Hepatocyte (in vitro differentiated cells): ENCODE measurements at regions not wholly inside any gene's neighbourhood (a gene's known extent, or its start where the extent isn't known, plus 50 kb on each side); places are given as distances from the start of the nearest gene placed in this dataset.

ENCODE experiments used
- DNase-seq: peaks from one replicate; pipeline ENCODE4 v3.0.0-alpha.2; 2016; ENCODE audit warnings: low spot score
- H2AFZ ChIP-seq: fragments of 200-600 bp; sonication (generic); 2 replicates; pipeline ENCODE4 v1.6.0; 2016; ENCODE audit warnings: antibody characterized with exemption, mild to moderate bottlenecking
- H3K27ac ChIP-seq: fragments of 200-600 bp; sonication (generic); 2 replicates; pipeline ENCODE4 v1.5.1; 2016; ENCODE audit warnings: mild to moderate bottlenecking
- H3K27me3 ChIP-seq: fragments of 200-600 bp; sonication (generic); 2 replicates; pipeline ENCODE4 v1.6.1; 2016
- H3K36me3 ChIP-seq: fragments of 200-600 bp; sonication (generic); replicated peaks from 2 replicates; pipeline ENCODE4 v1.5.1; 2016; ENCODE audit warnings: low read depth; ENCODE audit not compliant: insufficient read depth
- H3K4me1 ChIP-seq: fragments of 200-600 bp; sonication (generic); 2 replicates; pipeline ENCODE4 v1.5.1; 2016; ENCODE audit warnings: mild to moderate bottlenecking, moderate library complexity; ENCODE audit not compliant: insufficient read depth
- H3K4me2 ChIP-seq: fragments of 200-600 bp; sonication (generic); 2 replicates; pipeline ENCODE4 v1.6.0; 2016
- H3K4me3 ChIP-seq: fragments of 200-600 bp; sonication (generic); 2 replicates; pipeline ENCODE4 v1.5.1; 2016; ENCODE audit warnings: mild to moderate bottlenecking
- H3K79me2 ChIP-seq: fragments of 200-600 bp; sonication (generic); 2 replicates; pipeline ENCODE4 v1.6.0; 2017; ENCODE audit warnings: mild to moderate bottlenecking
- H3K9me2 ChIP-seq: fragments of 200-600 bp; sonication (generic); replicated peaks from 2 replicates; pipeline ENCODE4 v1.6.0; 2017; ENCODE audit warnings: mild to moderate bottlenecking; ENCODE audit not compliant: insufficient read depth
- H3K9me3 ChIP-seq: fragments of 200-600 bp; sonication (generic); 2 replicates; pipeline ENCODE4 v1.5.1; 2016; ENCODE audit warnings: low read depth, mild to moderate bottlenecking
- H4K20me1 ChIP-seq: fragments of 200-600 bp; sonication (generic); 2 replicates; pipeline ENCODE4 v1.6.0; 2016; ENCODE audit warnings: mild to moderate bottlenecking; ENCODE audit not compliant: insufficient read depth, poor library complexity, severe bottlenecking
- CTCF ChIP-seq: fragments of 200-600 bp; sonication (generic); IDR thresholded peaks from 2 replicates; pipeline ENCODE4 v1.5.1; 2016; ENCODE audit warnings: antibody characterized with exemption, mild to moderate bottlenecking; ENCODE audit not compliant: poor library complexity
- EZH2 ChIP-seq: fragments of 200-600 bp; sonication (generic); IDR thresholded peaks from 2 replicates; pipeline ENCODE4 v1.6.1; 2016; ENCODE audit warnings: antibody characterized with exemption, mild to moderate bottlenecking, borderline replicate concordance
- EZH2phosphoT487 ChIP-seq: fragments of 200-600 bp; sonication (generic); IDR thresholded peaks from one replicate; pipeline ENCODE4 v1.6.1; 2018; ENCODE audit warnings: antibody characterized with exemption, mild to moderate bottlenecking, low read depth, moderate library complexity; ENCODE audit not compliant: unreplicated experiment, severe bottlenecking
- WGBS: methylation state at CpG from one replicate; pipeline ENCODE4 v1.1.6; 2016; ENCODE audit warnings: low lambda C conversion rate; ENCODE audit errors: missing lambda C conversion rate; 5-methylcytosine and 5-hydroxymethylcytosine counted together

- H3K27ac ChIP-seq: no peak overlapping the region
- H3K9me2 ChIP-seq: no peaks in the 10 kb centered on the region
- H3K4me3 ChIP-seq: no peak overlapping the region
- no peaks in the 10 kb centered on the region for H4K20me1 ChIP-seq
- no peak for DNase-seq
- H3K4me1 ChIP-seq: no peaks in the 10 kb centered on the region
- H3K27me3 ChIP-seq: no peaks in the 10 kb centered on the region
- H3K36me3 ChIP-seq: no peaks in the 10 kb centered on the region
- no peak for TF ChIP-seq EZH2phosphoT487
- TF ChIP-seq CTCF: no peak
- TF ChIP-seq EZH2: no peak
- H3K79me2 ChIP-seq: no peaks in the 10 kb centered on the region
- H3K4me2 ChIP-seq: no peak overlapping the region
- no peak overlapping the region for H2AFZ ChIP-seq
- WGBS: 87% methylated on average over 2 of the region's 2 CpGs
- no peaks in the 10 kb centered on the region for H3K9me3 ChIP-seq
Measured at GRCh38 chr6:104159045-104159618, 700.6 kb downstream of the HACE1 start.

- Histone ChIP-seq H3K27me3 (no peaks in the 10 kb centered on the region), H3K4me1 (no peaks in the 10 kb centered on the region), H3K4me3 (no peak overlapping the region), H3K27ac (no peak overlapping the region), H3K36me3 (no peaks in the 10 kb centered on the region), H4K20me1 (no peaks in the 10 kb centered on the region), H3K9me3 (no peaks in the 10 kb centered on the region), H3K79me2 (no peaks in the 10 kb centered on the region), H3K9me2 (no peaks in the 10 kb centered on the region), H2AFZ (no peak overlapping the region), H3K4me2 (no peak overlapping the region)
- DNase-seq: no peak
- TF ChIP-seq EZH2 (no peak), CTCF (no peak), EZH2phosphoT487 (no peak)
- 90% methylated on average over 3 of the region's 3 CpGs for WGBS
Measured at GRCh38 chr6:104143757-104144156, 716.0 kb downstream of the HACE1 start.

- no peak overlapping the region for H3K4me3 ChIP-seq
- no peak for TF ChIP-seq EZH2
- no peak for TF ChIP-seq EZH2phosphoT487
- no peak for TF ChIP-seq CTCF
- no peak overlapping the region for H3K27ac ChIP-seq
- no peaks in the 10 kb centered on the region for H3K4me1 ChIP-seq
- H3K4me2 ChIP-seq: no peak overlapping the region
- no peaks in the 10 kb centered on the region for H3K79me2 ChIP-seq
- H4K20me1 ChIP-seq: no peaks in the 10 kb centered on the region
- H2AFZ ChIP-seq: no peak overlapping the region
- no peaks in the 10 kb centered on the region for H3K36me3 ChIP-seq
- H3K9me2 ChIP-seq: no peaks in the 10 kb centered on the region
- H3K9me3 ChIP-seq: no peaks in the 10 kb centered on the region
- no peak for DNase-seq
- no peaks in the 10 kb centered on the region for H3K27me3 ChIP-seq
- 44% methylated on average over 1 of the region's 1 CpG for WGBS
Measured at GRCh38 chr6:104134876-104135275, 724.8 kb downstream of the HACE1 start.

GRCh38 chr6:104130343-104130742 is 729.4 kb downstream of the HACE1 start:
- no peak for DNase-seq
- Histone ChIP-seq H3K4me3 (no peak overlapping the region), H3K4me1 (no peaks in the 10 kb centered on the region), H3K27me3 (no peaks in the 10 kb centered on the region), H2AFZ (no peak overlapping the region), H3K4me2 (no peak overlapping the region), H3K9me3 (no peaks in the 10 kb centered on the region), H3K79me2 (no peaks in the 10 kb centered on the region), H4K20me1 (no peaks in the 10 kb centered on the region), H3K27ac (no peak overlapping the region), H3K9me2 (no peaks in the 10 kb centered on the region), H3K36me3 (no peaks in the 10 kb centered on the region)
- TF ChIP-seq CTCF (no peak), EZH2 (no peak), EZH2phosphoT487 (no peak)
